ENCODE measurements at regions not wholly inside any gene's neighbourhood (a gene's known extent, or its start where the extent isn't known, plus 50 kb on each side); places are given as distances from the start of the nearest gene placed in this dataset.

GRCh38 chr3:8156138-8156537 lies 345.5 kb upstream of the LMCD1 start:
- TF ChIP-seq POLR2A (IDR thresholded peaks at IDR 0.05; ENCODE audit: low read depth, low read length) (no peak), POLR2AphosphoS5 (IDR thresholded peaks at IDR 0.05; ENCODE audit: low read depth, low read length) (no peak), TAF1 (IDR thresholded peaks at IDR 0.05; ENCODE audit: low read depth, low read length) (no peak), POU2F2 (IDR thresholded peaks at IDR 0.05; ENCODE audit: low read depth, low read length) (no peak)

Measured in GM12891 (cell line).